Parathyroid adenoma (tissue), 2 donors: ENCODE measurements at regions not wholly inside any gene's neighbourhood (a gene's known extent, or its start where the extent isn't known, plus 50 kb on each side); places are given as distances from the start of the nearest gene placed in this dataset.

ENCODE experiments used
- H2AFZ ChIP-seq: fragments of 300-600 bp; sonication (generic); one replicate; pipeline ENCODE4 v1.7.0; 2017; ENCODE audit warnings: antibody characterized with exemption, mild to moderate bottlenecking
- H3K27ac ChIP-seq: fragments of 300-600 bp; sonication (generic); one replicate; pipeline ENCODE4 v1.7.0; 2017
- H3K27me3 ChIP-seq: fragments of 300-600 bp; sonication (generic); one replicate; pipeline ENCODE4 v1.7.0; 2017; ENCODE audit warnings: low read length; ENCODE audit not compliant: control insufficient read depth, insufficient read depth
- H3K36me3 ChIP-seq: fragments of 300-600 bp; sonication (generic); one replicate; pipeline ENCODE4 v1.7.0; 2017; ENCODE audit warnings: low read length; ENCODE audit not compliant: control insufficient read depth, insufficient read depth
- H3K4me1 ChIP-seq: fragments of 300-600 bp; sonication (generic); one replicate; pipeline ENCODE4 v1.7.0; 2017; ENCODE audit warnings: control low read depth
- H3K4me2 ChIP-seq: fragments of 300-600 bp; sonication (generic); one replicate; pipeline ENCODE4 v1.7.0; 2017; ENCODE audit warnings: low read length
- H3K4me3 ChIP-seq: fragments of 300-600 bp; sonication (generic); one replicate; pipeline ENCODE4 v1.7.0; 2017; ENCODE audit warnings: low read depth, low read length
- H3K79me2 ChIP-seq: fragments of 300-600 bp; sonication (generic); one replicate; pipeline ENCODE4 v1.7.0; 2017; ENCODE audit warnings: control low read depth
- H3K9ac ChIP-seq: fragments of 300-600 bp; sonication (generic); one replicate; pipeline ENCODE4 v1.7.0; 2017; ENCODE audit warnings: mild to moderate bottlenecking
- H3K9me3 ChIP-seq: fragments of 300-600 bp; sonication (generic); one replicate; pipeline ENCODE4 v1.7.0; 2017; ENCODE audit warnings: low read length; ENCODE audit not compliant: control insufficient read depth
- TF ChIP-seq, protein P1 (sequence below): fragments of 300-600 bp; sonication (generic); IDR thresholded peaks from one replicate; pipeline ENCODE4 v1.7.0; 2017; ENCODE audit warnings: antibody characterized with exemption, mild to moderate bottlenecking
- donor health status: primary hyperparathyroidism.

DNA sequence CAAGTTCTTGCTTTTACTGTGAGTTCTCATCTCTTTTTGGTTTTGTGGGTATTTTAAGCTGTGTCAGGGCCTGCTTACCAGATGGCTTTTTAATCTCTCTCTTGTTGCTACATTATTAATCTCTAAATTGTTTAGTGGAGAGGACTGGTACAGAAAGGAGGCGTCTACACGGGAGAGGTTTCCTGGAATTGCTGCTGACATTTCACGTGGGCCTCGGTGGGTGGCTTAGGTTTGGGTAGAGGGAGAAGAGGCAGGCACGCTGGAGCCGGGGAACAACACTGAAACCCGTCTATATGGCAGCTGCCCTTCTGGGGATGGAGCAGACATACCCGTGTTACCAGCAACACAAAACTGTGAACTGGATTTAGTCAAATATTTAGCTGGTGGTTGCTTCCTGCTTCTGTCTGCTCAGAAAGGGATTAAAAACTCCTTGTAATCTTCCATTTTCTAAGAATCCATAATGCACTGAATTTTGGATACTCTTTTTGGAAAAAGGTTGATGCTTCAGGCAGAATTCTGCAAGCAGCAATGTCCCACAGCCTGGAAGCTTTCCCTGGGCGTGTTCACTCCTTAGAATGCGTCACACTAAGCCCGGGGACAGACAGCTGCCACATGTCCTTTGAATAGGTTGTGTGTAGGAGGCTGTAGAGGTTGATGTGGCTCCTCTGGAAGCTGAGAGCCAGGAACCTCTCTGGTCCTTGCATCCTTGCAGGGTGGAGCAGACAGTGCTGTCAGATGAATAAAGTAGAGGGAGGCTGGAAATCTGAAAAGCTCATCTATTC, 199.8 kb upstream of the GATB start:
- Histone ChIP-seq H3K4me3 (no peak overlapping the region), H3K4me1 (no peaks in the 10 kb centered on the region), H3K9ac (no peak overlapping the region), H3K79me2 (no peaks in the 10 kb centered on the region), H3K36me3 (no peaks in the 10 kb centered on the region), H3K27me3 (no peaks in the 10 kb centered on the region), H3K27ac (no peak overlapping the region), H2AFZ (no peak overlapping the region), H3K4me2 (no peak overlapping the region), H3K9me3 (no peaks in the 10 kb centered on the region)
- TF ChIP-seq, protein P1, sequence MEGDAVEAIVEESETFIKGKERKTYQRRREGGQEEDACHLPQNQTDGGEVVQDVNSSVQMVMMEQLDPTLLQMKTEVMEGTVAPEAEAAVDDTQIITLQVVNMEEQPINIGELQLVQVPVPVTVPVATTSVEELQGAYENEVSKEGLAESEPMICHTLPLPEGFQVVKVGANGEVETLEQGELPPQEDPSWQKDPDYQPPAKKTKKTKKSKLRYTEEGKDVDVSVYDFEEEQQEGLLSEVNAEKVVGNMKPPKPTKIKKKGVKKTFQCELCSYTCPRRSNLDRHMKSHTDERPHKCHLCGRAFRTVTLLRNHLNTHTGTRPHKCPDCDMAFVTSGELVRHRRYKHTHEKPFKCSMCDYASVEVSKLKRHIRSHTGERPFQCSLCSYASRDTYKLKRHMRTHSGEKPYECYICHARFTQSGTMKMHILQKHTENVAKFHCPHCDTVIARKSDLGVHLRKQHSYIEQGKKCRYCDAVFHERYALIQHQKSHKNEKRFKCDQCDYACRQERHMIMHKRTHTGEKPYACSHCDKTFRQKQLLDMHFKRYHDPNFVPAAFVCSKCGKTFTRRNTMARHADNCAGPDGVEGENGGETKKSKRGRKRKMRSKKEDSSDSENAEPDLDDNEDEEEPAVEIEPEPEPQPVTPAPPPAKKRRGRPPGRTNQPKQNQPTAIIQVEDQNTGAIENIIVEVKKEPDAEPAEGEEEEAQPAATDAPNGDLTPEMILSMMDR = no peak

- no peaks in the 10 kb centered on the region for H3K27me3 ChIP-seq
- H3K27ac ChIP-seq = no peak overlapping the region
- no peaks in the 10 kb centered on the region for H3K36me3 ChIP-seq
- no peaks in the 10 kb centered on the region for H3K4me1 ChIP-seq
- no peaks in the 10 kb centered on the region for H3K9me3 ChIP-seq
- no peak overlapping the region for H3K4me2 ChIP-seq
- H3K9ac ChIP-seq = no peak overlapping the region
- TF ChIP-seq, protein P1 = no peak
- no peaks in the 10 kb centered on the region for H3K79me2 ChIP-seq
- no peak overlapping the region for H2AFZ ChIP-seq
- no peak overlapping the region for H3K4me3 ChIP-seq
Measured at GRCh38 chr4:151957153-151957552, 196.3 kb upstream of the GATB start.

- Histone ChIP-seq H3K79me2 (no peaks in the 10 kb centered on the region), H3K36me3 (no peaks in the 10 kb centered on the region), H3K9ac (no peak overlapping the region), H3K27me3 (no peaks in the 10 kb centered on the region), H3K4me1 (no peaks in the 10 kb centered on the region), H3K9me3 (no peaks in the 10 kb centered on the region), H3K4me2 (no peak overlapping the region), H2AFZ (no peak overlapping the region), H3K27ac (no peak overlapping the region), H3K4me3 (no peak overlapping the region)
- TF ChIP-seq, protein P1 = no peak
Measured at GRCh38 chr4:151955721-151956380, 195.0 kb upstream of the GATB start.

- Histone ChIP-seq H3K9me3 (no peaks in the 10 kb centered on the region), H3K4me2 (no peak overlapping the region), H3K79me2 (no peaks in the 10 kb centered on the region), H3K4me1 (no peaks in the 10 kb centered on the region), H3K9ac (no peak overlapping the region), H3K36me3 (no peaks in the 10 kb centered on the region), H3K27me3 (no peaks in the 10 kb centered on the region), H3K4me3 (no peak overlapping the region), H2AFZ (no peak overlapping the region), H3K27ac (no peak overlapping the region)
- TF ChIP-seq, protein P1 = no peak
Measured at GRCh38 chr4:151953795-151954372, 193.1 kb upstream of the GATB start.
